Ectodermal cell (in vitro differentiated cells): ENCODE measurements at regions not wholly inside any gene's neighbourhood (a gene's known extent, or its start where the extent isn't known, plus 50 kb on each side); places are given as distances from the start of the nearest gene placed in this dataset.

Source experiments
- H3K27ac ChIP-seq: 2 replicates; pipeline ENCODE4 v1.7.0; 2013; ENCODE audit warnings: mild to moderate bottlenecking, low read depth, low read length; ENCODE audit not compliant: insufficient read depth, poor library complexity, severe bottlenecking
- H3K27me3 ChIP-seq: 2 replicates; pipeline ENCODE4 v1.7.0; 2013; ENCODE audit warnings: mild to moderate bottlenecking, low read length; ENCODE audit not compliant: insufficient read depth, control insufficient read depth, poor library complexity, severe bottlenecking
- H3K36me3 ChIP-seq: one replicate; pipeline ENCODE4 v1.7.0; 2013; ENCODE audit warnings: low read length; ENCODE audit not compliant: control insufficient read depth, insufficient read depth
- H3K4me1 ChIP-seq: one replicate; pipeline ENCODE4 v1.7.0; 2013; ENCODE audit warnings: low read length; ENCODE audit not compliant: control insufficient read depth, insufficient read depth
- H3K4me3 ChIP-seq: 2 replicates; pipeline ENCODE4 v1.7.0; 2013; ENCODE audit warnings: low read depth, low read length, control low read depth; ENCODE audit not compliant: insufficient read depth
- H3K9me3 ChIP-seq: 2 replicates; pipeline ENCODE4 v1.7.0; 2013; ENCODE audit warnings: mild to moderate bottlenecking, low read length, moderate library complexity; ENCODE audit not compliant: control insufficient read depth
- WGBS, 2 experiments: methylation state at CpG; one replicate each; pipeline ENCODE4 v1.1.7; 2013; ENCODE audit warnings: missing lambda C conversion rate in 2 of 2; 5-methylcytosine and 5-hydroxymethylcytosine counted together

GRCh38 chr2:60028849-60029565 is 524.4 kb downstream of the BCL11A start:
- H3K4me1 ChIP-seq: peaks cover 7% of the 10 kb centered on the region
- no peaks in the 10 kb centered on the region for H3K9me3 ChIP-seq
- H3K4me3 ChIP-seq: no peak overlapping the region
- no peak overlapping the region for H3K27ac ChIP-seq
- H3K27me3 ChIP-seq: no peaks in the 10 kb centered on the region
- no peaks in the 10 kb centered on the region for H3K36me3 ChIP-seq
- WGBS, 2 experiments: 72 to 73% methylated on average over 3 of the region's 3 CpGs

GRCh38 chr2:60025496-60025895 is 528.0 kb downstream of the BCL11A start:
- Histone ChIP-seq H3K36me3 (no peaks in the 10 kb centered on the region), H3K4me3 (no peak overlapping the region), H3K9me3 (no peaks in the 10 kb centered on the region), H3K27ac (no peak overlapping the region), H3K4me1 (peaks cover 7% of the 10 kb centered on the region), H3K27me3 (no peaks in the 10 kb centered on the region)
- 83 to 95% methylated on average over 2 of the region's 2 CpGs for WGBS, 2 experiments

GRCh38 chr2:60023256-60023985 is 530.0 kb downstream of the BCL11A start:
- H3K36me3 ChIP-seq: no peaks in the 10 kb centered on the region
- H3K27ac ChIP-seq: no peak overlapping the region
- no peaks in the 10 kb centered on the region for H3K27me3 ChIP-seq
- H3K9me3 ChIP-seq: no peaks in the 10 kb centered on the region
- no peak overlapping the region for H3K4me3 ChIP-seq
- H3K4me1 ChIP-seq: peaks cover 1% of the 10 kb centered on the region
- 93 to 94% methylated on average over 5 of the region's 5 CpGs for WGBS, 2 experiments

- WGBS, 2 experiments: 90% methylated on average over 2 of the region's 2 CpGs; no CpG with 5 or more reads in 1 of the 2 experiments
- no peaks in the 10 kb centered on the region for H3K9me3 ChIP-seq
- no peak overlapping the region for H3K4me3 ChIP-seq
- H3K4me1 ChIP-seq: no peaks in the 10 kb centered on the region
- H3K27me3 ChIP-seq: no peaks in the 10 kb centered on the region
- no peak overlapping the region for H3K27ac ChIP-seq
- H3K36me3 ChIP-seq: no peaks in the 10 kb centered on the region
Observed at GRCh38 chr2:60007671-60008070, 545.8 kb downstream of the BCL11A start.

- Histone ChIP-seq H3K27me3 (no peaks in the 10 kb centered on the region), H3K36me3 (no peaks in the 10 kb centered on the region), H3K27ac (no peak overlapping the region), H3K4me3 (no peak overlapping the region), H3K9me3 (no peaks in the 10 kb centered on the region), H3K4me1 (peaks cover 5% of the 10 kb centered on the region)
- 78 to 81% methylated on average over 2 of the region's 2 CpGs for WGBS, 2 experiments
Observed at GRCh38 chr2:60003076-60003475, 550.4 kb downstream of the BCL11A start.

GRCh38 chr2:60002183-60002867 is 551.1 kb downstream of the BCL11A start:
- Histone ChIP-seq H3K27ac (no peak overlapping the region), H3K36me3 (no peaks in the 10 kb centered on the region), H3K9me3 (no peaks in the 10 kb centered on the region), H3K27me3 (no peaks in the 10 kb centered on the region), H3K4me3 (no peak overlapping the region), H3K4me1 (peaks cover 5% of the 10 kb centered on the region)
- WGBS, 2 experiments: 60 to 67% methylated on average over 3 of the region's 3 CpGs

- no peak overlapping the region for H3K27ac ChIP-seq
Observed at GRCh38 chr2:60000686-60001085, 552.8 kb downstream of the BCL11A start.

GRCh38 chr2:59998324-59998723 is 555.1 kb downstream of the BCL11A start:
- Histone ChIP-seq H3K27ac (no peak overlapping the region), H3K36me3 (no peaks in the 10 kb centered on the region), H3K4me3 (no peak overlapping the region), H3K27me3 (no peaks in the 10 kb centered on the region), H3K9me3 (no peaks in the 10 kb centered on the region), H3K4me1 (peaks cover 5% of the 10 kb centered on the region)

More at GRCh38 chr2:60000686-60001085, 552.8 kb downstream of the BCL11A start:
- Histone ChIP-seq H3K9me3 (no peaks in the 10 kb centered on the region), H3K27me3 (no peaks in the 10 kb centered on the region), H3K4me1 (peaks cover 5% of the 10 kb centered on the region), H3K36me3 (no peaks in the 10 kb centered on the region), H3K4me3 (no peak overlapping the region)

- WGBS, 2 experiments: 86 to 89% methylated on average over 1 to 2 of the region's 3 CpGs
Observed at GRCh38 chr2:59997371-59997770, 556.1 kb downstream of the BCL11A start.

GRCh38 chr2:59996855-59997254 is 556.6 kb downstream of the BCL11A start:
- Histone ChIP-seq H3K27me3 (no peaks in the 10 kb centered on the region), H3K9me3 (no peaks in the 10 kb centered on the region), H3K36me3 (no peaks in the 10 kb centered on the region), H3K4me1 (no peaks in the 10 kb centered on the region), H3K4me3 (no peak overlapping the region), H3K27ac (no peak overlapping the region)
- 68 to 85% methylated on average over 2 of the region's 3 CpGs for WGBS, 2 experiments

More at GRCh38 chr2:59997371-59997770, 556.1 kb downstream of the BCL11A start:
- no peaks in the 10 kb centered on the region for H3K27me3 ChIP-seq
- no peaks in the 10 kb centered on the region for H3K9me3 ChIP-seq
- no peak overlapping the region for H3K4me3 ChIP-seq
- H3K4me1 ChIP-seq: peaks cover 3% of the 10 kb centered on the region
- H3K27ac ChIP-seq: no peak overlapping the region
- H3K36me3 ChIP-seq: no peaks in the 10 kb centered on the region
